HCT116 (cell line): ENCODE measurements at regions not wholly inside any gene's neighbourhood (a gene's known extent, or its start where the extent isn't known, plus 50 kb on each side); places are given as distances from the start of the nearest gene placed in this dataset.

ENCODE experiments used
- CEBPB ChIP-seq: IDR thresholded peaks from 2 replicates; pipeline ENCODE4 v1.6.1; 2012; ENCODE audit warnings: low read depth
- EZH2 ChIP-seq: fragments of 200-600 bp; sonication (generic); IDR thresholded peaks from 2 replicates; pipeline ENCODE4 v1.6.1; 2017; ENCODE audit warnings: antibody characterized with exemption, mixed run types
- POLR2AphosphoS5 ChIP-seq: IDR thresholded peaks from 2 replicates; pipeline ENCODE4 v1.6.1; 2011; ENCODE audit warnings: mild to moderate bottlenecking, low read depth, low read length, moderate library complexity
- SP1 ChIP-seq: IDR thresholded peaks from 2 replicates; pipeline ENCODE4 v1.6.1; 2012; ENCODE audit warnings: low read depth
- YY1 ChIP-seq: IDR thresholded peaks from 2 replicates; pipeline ENCODE4 v1.6.1; 2011; ENCODE audit warnings: low read length, low read depth, moderate library complexity, mild to moderate bottlenecking; ENCODE audit not compliant: insufficient replicate concordance; ENCODE audit errors: extremely low read depth
- TF ChIP-seq, protein P1 (sequence below): IDR thresholded peaks from 2 replicates; pipeline ENCODE4 v1.6.1; 2012; ENCODE audit warnings: low read depth

DNA sequence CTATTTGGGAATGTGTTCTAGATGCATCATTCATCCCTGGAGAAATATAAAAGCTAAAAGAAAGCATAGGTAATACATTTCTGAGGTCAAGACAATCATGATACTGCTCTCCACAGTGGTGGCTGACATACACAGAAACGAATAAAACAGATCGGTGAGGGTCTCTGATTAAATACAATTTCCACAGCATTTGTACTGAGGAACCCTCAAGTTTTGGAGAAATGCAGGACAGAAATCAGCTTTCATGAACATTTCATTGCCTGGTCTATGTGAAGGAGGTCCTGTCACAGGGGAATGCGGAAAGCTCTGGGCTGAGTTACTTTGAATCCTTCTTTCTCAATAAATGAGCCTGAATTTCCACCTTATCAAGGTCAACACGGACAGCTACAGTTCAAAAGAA, 67.9 kb upstream of the ITGB1 start:
- TF ChIP-seq POLR2AphosphoS5 (no peak), YY1 (no peak), CEBPB (no peak), EZH2 (no peak), SP1 (no peak)
- TF ChIP-seq, protein P1, sequence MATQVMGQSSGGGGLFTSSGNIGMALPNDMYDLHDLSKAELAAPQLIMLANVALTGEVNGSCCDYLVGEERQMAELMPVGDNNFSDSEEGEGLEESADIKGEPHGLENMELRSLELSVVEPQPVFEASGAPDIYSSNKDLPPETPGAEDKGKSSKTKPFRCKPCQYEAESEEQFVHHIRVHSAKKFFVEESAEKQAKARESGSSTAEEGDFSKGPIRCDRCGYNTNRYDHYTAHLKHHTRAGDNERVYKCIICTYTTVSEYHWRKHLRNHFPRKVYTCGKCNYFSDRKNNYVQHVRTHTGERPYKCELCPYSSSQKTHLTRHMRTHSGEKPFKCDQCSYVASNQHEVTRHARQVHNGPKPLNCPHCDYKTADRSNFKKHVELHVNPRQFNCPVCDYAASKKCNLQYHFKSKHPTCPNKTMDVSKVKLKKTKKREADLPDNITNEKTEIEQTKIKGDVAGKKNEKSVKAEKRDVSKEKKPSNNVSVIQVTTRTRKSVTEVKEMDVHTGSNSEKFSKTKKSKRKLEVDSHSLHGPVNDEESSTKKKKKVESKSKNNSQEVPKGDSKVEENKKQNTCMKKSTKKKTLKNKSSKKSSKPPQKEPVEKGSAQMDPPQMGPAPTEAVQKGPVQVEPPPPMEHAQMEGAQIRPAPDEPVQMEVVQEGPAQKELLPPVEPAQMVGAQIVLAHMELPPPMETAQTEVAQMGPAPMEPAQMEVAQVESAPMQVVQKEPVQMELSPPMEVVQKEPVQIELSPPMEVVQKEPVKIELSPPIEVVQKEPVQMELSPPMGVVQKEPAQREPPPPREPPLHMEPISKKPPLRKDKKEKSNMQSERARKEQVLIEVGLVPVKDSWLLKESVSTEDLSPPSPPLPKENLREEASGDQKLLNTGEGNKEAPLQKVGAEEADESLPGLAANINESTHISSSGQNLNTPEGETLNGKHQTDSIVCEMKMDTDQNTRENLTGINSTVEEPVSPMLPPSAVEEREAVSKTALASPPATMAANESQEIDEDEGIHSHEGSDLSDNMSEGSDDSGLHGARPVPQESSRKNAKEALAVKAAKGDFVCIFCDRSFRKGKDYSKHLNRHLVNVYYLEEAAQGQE: no peak
